UCSD-AML1 (cell line): ENCODE measurements at regions not wholly inside any gene's neighbourhood (a gene's known extent, or its start where the extent isn't known, plus 50 kb on each side); places are given as distances from the start of the nearest gene placed in this dataset.

Experiments used
- DNase-seq: peaks from one replicate; lab custom pipeline; 2025; ENCODE audit not compliant: unreplicated experiment; lab: John Stamatoyannopoulos, UW

GRCh38 chr4:129543299-129543698 lies 447.3 kb downstream of the C4orf33 start:
- no peak for DNase-seq

GRCh38 chr4:129545599-129546278 lies 449.8 kb downstream of the C4orf33 start:
- DNase-seq = no peak

- no peak for DNase-seq
Observed at GRCh38 chr4:129546531-129546930, 450.6 kb downstream of the C4orf33 start.

GRCh38 chr4:129550281-129550785 lies 454.4 kb downstream of the C4orf33 start:
- no peak for DNase-seq

- DNase-seq = no peak
Observed at GRCh38 chr4:129561280-129561679, 465.3 kb downstream of the C4orf33 start.

GRCh38 chr4:129561886-129562671 lies 466.1 kb downstream of the C4orf33 start:
- no peak for DNase-seq

- no peak for DNase-seq
Observed at GRCh38 chr4:129565214-129565613, 469.3 kb downstream of the C4orf33 start.

GRCh38 chr4:129570326-129570725 lies 474.4 kb downstream of the C4orf33 start:
- DNase-seq = no peak

- no peak for DNase-seq
Observed at GRCh38 chr4:129578336-129578735, 482.4 kb downstream of the C4orf33 start.

GRCh38 chr4:129581305-129581704 lies 485.4 kb downstream of the C4orf33 start:
- DNase-seq = no peak

GRCh38 chr4:129583868-129584267 lies 487.9 kb downstream of the C4orf33 start:
- no peak for DNase-seq

- no peak for DNase-seq
Observed at GRCh38 chr4:129598582-129598981, 502.6 kb downstream of the C4orf33 start.

GRCh38 chr4:129600898-129601297 lies 504.9 kb downstream of the C4orf33 start:
- DNase-seq = no peak

GRCh38 chr4:129602447-129602846 lies 506.5 kb downstream of the C4orf33 start:
- DNase-seq = no peak

- no peak for DNase-seq
Observed at GRCh38 chr4:129603241-129603931, 507.4 kb downstream of the C4orf33 start.

GRCh38 chr4:129604632-129605255 lies 508.8 kb downstream of the C4orf33 start:
- no peak for DNase-seq

- DNase-seq = no peak
Observed at GRCh38 chr4:129614611-129615010, 518.7 kb downstream of the C4orf33 start.

- no peak for DNase-seq
Observed at GRCh38 chr4:129622566-129622965, 526.6 kb downstream of the C4orf33 start.

GRCh38 chr4:129623233-129623875 lies 527.4 kb downstream of the C4orf33 start:
- DNase-seq = no peak

GRCh38 chr4:129641179-129641578 lies 545.2 kb downstream of the C4orf33 start:
- peak; percentile 18 for DNase-seq

GRCh38 chr4:129645461-129645860 lies 549.5 kb downstream of the C4orf33 start:
- DNase-seq = no peak
